22Rv1 (cell line): ENCODE measurements at regions not wholly inside any gene's neighbourhood (a gene's known extent, or its start where the extent isn't known, plus 50 kb on each side); places are given as distances from the start of the nearest gene placed in this dataset.

Experiments used
- ZFX ChIP-seq: fragments of 450-650 bp; IDR thresholded peaks from 2 replicates; pipeline ENCODE4 v1.6.1; 2017; ENCODE audit warnings: antibody characterized with exemption, borderline replicate concordance
- TF ChIP-seq, protein P1 (sequence below): fragments of 450-650 bp; IDR thresholded peaks from 2 replicates; pipeline ENCODE4 v1.5.1; 2017; ENCODE audit warnings: mild to moderate bottlenecking

- TF ChIP-seq, protein P1, sequence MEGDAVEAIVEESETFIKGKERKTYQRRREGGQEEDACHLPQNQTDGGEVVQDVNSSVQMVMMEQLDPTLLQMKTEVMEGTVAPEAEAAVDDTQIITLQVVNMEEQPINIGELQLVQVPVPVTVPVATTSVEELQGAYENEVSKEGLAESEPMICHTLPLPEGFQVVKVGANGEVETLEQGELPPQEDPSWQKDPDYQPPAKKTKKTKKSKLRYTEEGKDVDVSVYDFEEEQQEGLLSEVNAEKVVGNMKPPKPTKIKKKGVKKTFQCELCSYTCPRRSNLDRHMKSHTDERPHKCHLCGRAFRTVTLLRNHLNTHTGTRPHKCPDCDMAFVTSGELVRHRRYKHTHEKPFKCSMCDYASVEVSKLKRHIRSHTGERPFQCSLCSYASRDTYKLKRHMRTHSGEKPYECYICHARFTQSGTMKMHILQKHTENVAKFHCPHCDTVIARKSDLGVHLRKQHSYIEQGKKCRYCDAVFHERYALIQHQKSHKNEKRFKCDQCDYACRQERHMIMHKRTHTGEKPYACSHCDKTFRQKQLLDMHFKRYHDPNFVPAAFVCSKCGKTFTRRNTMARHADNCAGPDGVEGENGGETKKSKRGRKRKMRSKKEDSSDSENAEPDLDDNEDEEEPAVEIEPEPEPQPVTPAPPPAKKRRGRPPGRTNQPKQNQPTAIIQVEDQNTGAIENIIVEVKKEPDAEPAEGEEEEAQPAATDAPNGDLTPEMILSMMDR, result no peak
- TF ChIP-seq ZFX, result no peak
Observed at GRCh38 chr6:112428477-112428876, 81.3 kb downstream of the RFPL4B start.
